A549 (cell line): ENCODE measurements at regions not wholly inside any gene's neighbourhood (a gene's known extent, or its start where the extent isn't known, plus 50 kb on each side); places are given as distances from the start of the nearest gene placed in this dataset.

ENCODE experiments used
- ATAC-seq, 2 experiments: fragments of 200-7000 bp in 1 of 2; fragments of >200 bp in 1 of 2; cut with Nextera tagmentation in 1 of 2; cut with Tn5 transposase in 1 of 2; 3 replicates each; pipeline versions ENCODE4 v1.8.0 to v1.9.1; 2018 to 2020; ENCODE audit warnings: mild to moderate bottlenecking in 1 of 2, moderate library complexity in 1 of 2
- CTCF ChIA-PET: fragments of 300-600 bp; sonication (Branson Sonifier 250); formaldehyde crosslinking; extraction: SDS; loops from one replicate; lab custom pipeline; 2021; ENCODE audit warnings: antibody characterized with exemption, inconsistent platforms; lab: Yijun Ruan, JAX
- POLR2A ChIA-PET: fragments of 350-600 bp; formaldehyde crosslinking; extraction: SDS; loops from one replicate; lab custom pipeline; 2021; ENCODE audit warnings: antibody characterized with exemption, inconsistent platforms; lab: Yijun Ruan, JAX
- DNase-seq, 2 experiments: peaks; one replicate each; pipeline versions ENCODE4 v3.0.0 to v3.0.0-alpha.2; 2011 to 2016; ENCODE audit warnings: low read depth in 1 of 2, low spot score in 1 of 2
- FAIRE-seq: peaks from 2 replicates; lab custom pipeline; 2011; peaks lifted over from hg19 to GRCh38; lab: Jason Lieb, UNC
- H3K27ac ChIP-seq, 2 experiments: fragments of >200 bp; sonication (Bioruptor Twin); formaldehyde crosslinking; 3 replicates each; pipeline ENCODE4 v1.5.1; 2016 to 2017
- H3K4me1 ChIP-seq: fragments of >200 bp; sonication (Bioruptor Twin); formaldehyde crosslinking; 3 replicates; pipeline ENCODE4 v1.6.1; 2016
- H3K4me2 ChIP-seq: fragments of >200 bp; sonication (Bioruptor Twin); formaldehyde crosslinking; 3 replicates; pipeline ENCODE4 v1.6.1; 2016
- H3K4me3 ChIP-seq: fragments of >200 bp; sonication (Bioruptor Twin); formaldehyde crosslinking; 3 replicates; pipeline ENCODE4 v1.5.1; 2016
- H3K9me3 ChIP-seq: fragments of >200 bp; sonication (Bioruptor Twin); formaldehyde crosslinking; 3 replicates; pipeline ENCODE4 v1.6.1; 2016
- ATOH8 ChIP-seq: fragments of 250-450 bp; sonication (Bioruptor Pico); IDR thresholded peaks from 2 replicates; pipeline ENCODE4 v1.5.0; 2020; ENCODE audit warnings: low read depth, mild to moderate bottlenecking, moderate library complexity
- BCL3 ChIP-seq: fragments of >200 bp; sonication (Bioruptor Twin); formaldehyde crosslinking; IDR thresholded peaks from 3 replicates; pipeline ENCODE4 v1.6.1; 2016
- CEBPB ChIP-seq, 2 experiments: fragments of >200 bp in 1 of 2; sonication (Bioruptor Twin) in 1 of 2; formaldehyde crosslinking in 1 of 2; IDR thresholded peaks; 2 replicates each; pipeline ENCODE4 v1.6.1; 2012 to 2016
- CHD4 ChIP-seq: fragments of 200-600 bp; sonication (generic); IDR thresholded peaks from 2 replicates; pipeline ENCODE4 v1.6.1; 2016; ENCODE audit warnings: antibody characterized with exemption, mild to moderate bottlenecking, borderline replicate concordance
- CTCF ChIP-seq: fragments of >200 bp; sonication (Bioruptor Twin); formaldehyde crosslinking; IDR thresholded peaks from 3 replicates; pipeline ENCODE4 v1.5.1; 2016
- EHF ChIP-seq: fragments of 250-450 bp; sonication (Bioruptor Pico); IDR thresholded peaks from 2 replicates; pipeline ENCODE4 v1.5.0; 2020; ENCODE audit warnings: mild to moderate bottlenecking
- EHMT2 ChIP-seq: fragments of 200-600 bp; sonication (generic); IDR thresholded peaks from 2 replicates; pipeline ENCODE4 v1.6.1; 2016; ENCODE audit warnings: antibody characterized with exemption, low read depth, mild to moderate bottlenecking, moderate library complexity
- FOSB ChIP-seq: fragments of 250-450 bp; sonication (Bioruptor Pico); IDR thresholded peaks from 2 replicates; pipeline ENCODE4 v1.5.0; 2020; ENCODE audit warnings: mild to moderate bottlenecking, moderate library complexity
- HMGXB4 ChIP-seq: fragments of 250-450 bp; sonication (Bioruptor Pico); IDR thresholded peaks from 2 replicates; pipeline ENCODE4 v1.5.0; 2021; ENCODE audit warnings: mild to moderate bottlenecking, moderate library complexity, borderline replicate concordance
- KDM5A ChIP-seq: fragments of 200-600 bp; sonication (generic); IDR thresholded peaks from 2 replicates; pipeline ENCODE4 v1.6.1; 2016; ENCODE audit warnings: antibody characterized with exemption, mild to moderate bottlenecking
- MAX ChIP-seq: IDR thresholded peaks from 2 replicates; pipeline ENCODE4 v1.6.1; 2012
- NFE2L2 ChIP-seq: fragments of 150-350 bp; conservative IDR thresholded peaks from 2 replicates; pipeline ENCODE4 v1.6.1; 2014; ENCODE audit warnings: low read length
- NR3C1 ChIP-seq: fragments of >200 bp; sonication (Bioruptor Twin); formaldehyde crosslinking; IDR thresholded peaks from 3 replicates; pipeline ENCODE4 v1.6.1; 2017
- POLR2A ChIP-seq: IDR thresholded peaks from 2 replicates; pipeline ENCODE4 v1.6.1; 2012; ENCODE audit warnings: mild to moderate bottlenecking, low read length
- RAD21 ChIP-seq, 2 experiments: fragments of >200 bp in 1 of 2; sonication (Bioruptor Twin) in 1 of 2; formaldehyde crosslinking in 1 of 2; IDR thresholded peaks in 1 of 2; conservative IDR thresholded peaks in 1 of 2; 2 replicates in 1 of 2; 3 replicates in 1 of 2; pipeline ENCODE4 v1.6.1; 2012 to 2018; ENCODE audit warnings: inconsistent platforms in 1 of 2
- RARB ChIP-seq: fragments of 250-450 bp; sonication (Bioruptor Pico); IDR thresholded peaks from 2 replicates; pipeline ENCODE4 v1.8.0; 2021; ENCODE audit warnings: mild to moderate bottlenecking, moderate library complexity
- SREBF2 ChIP-seq: fragments of 450-650 bp; IDR thresholded peaks from 2 replicates; pipeline ENCODE4 v1.6.1; 2014; ENCODE audit warnings: mild to moderate bottlenecking, moderate library complexity
- TFCP2L1 ChIP-seq: fragments of 250-450 bp; sonication (Bioruptor Pico); IDR thresholded peaks from 2 replicates; pipeline ENCODE4 v1.5.0; 2021; ENCODE audit warnings: mild to moderate bottlenecking
- TP53 ChIP-seq: fragments of 250-450 bp; sonication (Bioruptor Pico); IDR thresholded peaks from 2 replicates; pipeline ENCODE4 v1.5.0; 2021; ENCODE audit warnings: mild to moderate bottlenecking, moderate library complexity
- USF2 ChIP-seq: fragments of 450-650 bp; IDR thresholded peaks from 2 replicates; pipeline ENCODE4 v1.6.1; 2014; ENCODE audit warnings: antibody characterized with exemption
- ZC3H11A ChIP-seq: fragments of 450-650 bp; IDR thresholded peaks from 2 replicates; pipeline ENCODE4 v1.6.1; 2014; ENCODE audit warnings: antibody characterized with exemption, mild to moderate bottlenecking
- ZFP36 ChIP-seq: fragments of 450-650 bp; IDR thresholded peaks from 2 replicates; pipeline ENCODE4 v1.6.1; 2014; ENCODE audit warnings: borderline replicate concordance; ENCODE audit not compliant: partially characterized antibody
- WGBS: methylation state at CpG from one replicate; pipeline ENCODE4 v1.1.6; 2017; ENCODE audit errors: missing lambda C conversion rate; 5-methylcytosine and 5-hydroxymethylcytosine counted together

- ATAC-seq: no peak
- CTCF ChIA-PET: interaction anchor here (0.5 kb wide), 1 partner anchor 63 kb away, joined by 3 read pairs; no protein-coding TSS in a partner anchor
- 5% methylated on average over 1 of the region's 1 CpG for WGBS
These were observed 67.2 kb upstream of the ACSS3 start for GRCh38 chr12:81010641-81011040.

GRCh38 chr12:81005606-81006005 lies 67.9 kb upstream of the LIN7A start:
- POLR2A ChIA-PET: no interaction called here

More at GRCh38 chr12:81010641-81011040, 67.2 kb upstream of the ACSS3 start:
- no peaks in the 10 kb centered on the region for H3K9me3 ChIP-seq
- no peak overlapping the region for H3K27ac ChIP-seq
- no peak for FAIRE-seq
- DNase-seq: no peak
- no peaks in the 10 kb centered on the region for H3K4me1 ChIP-seq
- no peak overlapping the region for H3K4me3 ChIP-seq
- POLR2A ChIA-PET: no interaction called here
- TF ChIP-seq KDM5A (no peak), BCL3 (no peak), ZC3H11A (no peak), HMGXB4 (no peak), CTCF (no peak)
- H3K4me2 ChIP-seq: no peak overlapping the region

GRCh38 chr12:81000831-81001230 lies 63.1 kb upstream of the LIN7A start:
- Histone ChIP-seq H3K27ac (no peak overlapping the region), H3K9me3 (no peaks in the 10 kb centered on the region), H3K4me3 (no peak overlapping the region)
- no peak for ATAC-seq
- TF ChIP-seq RAD21 (conservative IDR thresholded peaks at IDR 0.05 in 1 of 2, IDR thresholded peaks at IDR 0.05 in 1 of 2): no peak
- TF ChIP-seq, all 56 proteins: peak for 0
- FAIRE-seq: no peak
- no peak for DNase-seq
- no peaks in the 10 kb centered on the region for H3K4me1 ChIP-seq
- ChIA-PET CTCF (no interaction called here), POLR2A (no interaction called here)
- H3K4me2 ChIP-seq: no peak overlapping the region

More at GRCh38 chr12:81005606-81006005, 67.9 kb upstream of the LIN7A start:
- H3K27ac ChIP-seq: no peak overlapping the region
- H3K9me3 ChIP-seq: no peaks in the 10 kb centered on the region
- ATAC-seq (no peak), DNase-seq (no peak), FAIRE-seq (no peak)
- H3K4me2 ChIP-seq: no peak overlapping the region
- H3K4me3 ChIP-seq: no peak overlapping the region
- WGBS: 15% methylated on average over 2 of the region's 2 CpGs
- no peaks in the 10 kb centered on the region for H3K4me1 ChIP-seq
- no peak for TF ChIP-seq TFCP2L1 (CRISPR knock-in tag)
- no peak for TF ChIP-seq USF2
- no peak for TF ChIP-seq EHMT2
- no peak for TF ChIP-seq MAX
- TF ChIP-seq TP53 (CRISPR knock-in tag): no peak
- TF ChIP-seq EHF (CRISPR knock-in tag): no peak
- no peak for TF ChIP-seq NFE2L2
- TF ChIP-seq FOSB (CRISPR knock-in tag): no peak
- no peak for TF ChIP-seq ZFP36
- TF ChIP-seq CEBPB (IDR thresholded peaks at IDR 0.05): no peak
- TF ChIP-seq RARB (CRISPR knock-in tag): no peak
- TF ChIP-seq CHD4: no peak
- TF ChIP-seq POLR2A: no peak
- TF ChIP-seq ATOH8 (CRISPR knock-in tag): no peak
- no peak for TF ChIP-seq NR3C1
- no peak for TF ChIP-seq SREBF2
- CTCF ChIA-PET: no interaction called here
